ENCODE measurements at regions not wholly inside any gene's neighbourhood (a gene's known extent, or its start where the extent isn't known, plus 50 kb on each side); places are given as distances from the start of the nearest gene placed in this dataset.

DNA sequence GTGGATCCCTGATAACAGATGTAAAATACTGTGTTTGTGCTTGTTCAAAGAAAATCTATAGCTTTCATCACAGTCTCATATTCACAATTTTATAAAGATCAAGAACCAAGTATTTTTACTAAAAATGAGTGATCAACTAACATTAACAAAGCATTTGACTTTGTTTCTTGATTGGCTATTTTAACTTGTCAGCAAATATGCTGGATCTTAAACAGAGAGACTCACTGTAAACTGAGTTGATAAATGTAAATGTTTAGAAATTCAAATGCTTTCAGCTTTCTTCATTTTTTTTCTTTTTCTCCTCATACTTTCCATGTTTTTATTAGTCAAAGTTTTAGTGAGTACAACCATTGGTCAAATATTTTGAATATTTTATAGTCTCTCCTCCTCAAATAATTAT, 923.0 kb upstream of the NR2F2 start:
- Histone ChIP-seq H3K9me2 (ENCODE audit: insufficient read depth) (peaks cover 14% of the 10 kb centered on the region; the same call in 1 of the 2 replicates), H3K27me3 (ENCODE audit: insufficient read depth) (no peaks in the 10 kb centered on the region), H3K36me3 (ENCODE audit: insufficient read depth) (no peaks in the 10 kb centered on the region), H3K79me2 (replicated peaks; ENCODE audit: insufficient read depth) (no peaks in the 10 kb centered on the region), H3K4me3 (no peak overlapping the region), H3F3A (replicated peaks; ENCODE audit: low read depth) (no peaks in the 10 kb centered on the region), H4K20me1 (replicated peaks; ENCODE audit: insufficient read depth) (no peaks in the 10 kb centered on the region), H3K4me2 (no peak overlapping the region), H3K27ac (ENCODE audit: low read depth) (no peak overlapping the region), H3K4me1 (ENCODE audit: insufficient read depth) (no peaks in the 10 kb centered on the region), H2AFZ (no peak overlapping the region)
- Mint-ChIP-seq H3K27ac (no peak overlapping the region), H3K4me3 (no peak overlapping the region), H3K27me3 (ENCODE audit: insufficient read depth, low read depth, poor library complexity) (peaks cover 2% of the 10 kb centered on the region), H3K9me3 (no peaks in the 10 kb centered on the region), H3K36me3 (ENCODE audit: low read depth) (no peaks in the 10 kb centered on the region), H3K4me1 (no peaks in the 10 kb centered on the region)
- ATAC-seq (no peak), DNase-seq (ENCODE audit: low spot score) (no peak)
- no peak for TF ChIP-seq EZH2 (IDR thresholded peaks at IDR 0.05; ENCODE audit: low read depth, unreplicated experiment)
- no peak for TF ChIP-seq POLR2AphosphoS5 (IDR thresholded peaks at IDR 0.05; ENCODE audit: low read depth)
- TF ChIP-seq, protein P1, sequence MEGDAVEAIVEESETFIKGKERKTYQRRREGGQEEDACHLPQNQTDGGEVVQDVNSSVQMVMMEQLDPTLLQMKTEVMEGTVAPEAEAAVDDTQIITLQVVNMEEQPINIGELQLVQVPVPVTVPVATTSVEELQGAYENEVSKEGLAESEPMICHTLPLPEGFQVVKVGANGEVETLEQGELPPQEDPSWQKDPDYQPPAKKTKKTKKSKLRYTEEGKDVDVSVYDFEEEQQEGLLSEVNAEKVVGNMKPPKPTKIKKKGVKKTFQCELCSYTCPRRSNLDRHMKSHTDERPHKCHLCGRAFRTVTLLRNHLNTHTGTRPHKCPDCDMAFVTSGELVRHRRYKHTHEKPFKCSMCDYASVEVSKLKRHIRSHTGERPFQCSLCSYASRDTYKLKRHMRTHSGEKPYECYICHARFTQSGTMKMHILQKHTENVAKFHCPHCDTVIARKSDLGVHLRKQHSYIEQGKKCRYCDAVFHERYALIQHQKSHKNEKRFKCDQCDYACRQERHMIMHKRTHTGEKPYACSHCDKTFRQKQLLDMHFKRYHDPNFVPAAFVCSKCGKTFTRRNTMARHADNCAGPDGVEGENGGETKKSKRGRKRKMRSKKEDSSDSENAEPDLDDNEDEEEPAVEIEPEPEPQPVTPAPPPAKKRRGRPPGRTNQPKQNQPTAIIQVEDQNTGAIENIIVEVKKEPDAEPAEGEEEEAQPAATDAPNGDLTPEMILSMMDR (conservative IDR thresholded peaks at IDR 0.05; ENCODE audit: low read depth in 2 of 2), result no peak
- no peak for TF ChIP-seq CREB1 (CRISPR knock-in tag; IDR thresholded peaks at IDR 0.05; ENCODE audit: low read depth)
- no peak for TF ChIP-seq NANOG (IDR thresholded peaks at IDR 0.05; ENCODE audit: borderline replicate concordance)
- TF ChIP-seq, protein P2, sequence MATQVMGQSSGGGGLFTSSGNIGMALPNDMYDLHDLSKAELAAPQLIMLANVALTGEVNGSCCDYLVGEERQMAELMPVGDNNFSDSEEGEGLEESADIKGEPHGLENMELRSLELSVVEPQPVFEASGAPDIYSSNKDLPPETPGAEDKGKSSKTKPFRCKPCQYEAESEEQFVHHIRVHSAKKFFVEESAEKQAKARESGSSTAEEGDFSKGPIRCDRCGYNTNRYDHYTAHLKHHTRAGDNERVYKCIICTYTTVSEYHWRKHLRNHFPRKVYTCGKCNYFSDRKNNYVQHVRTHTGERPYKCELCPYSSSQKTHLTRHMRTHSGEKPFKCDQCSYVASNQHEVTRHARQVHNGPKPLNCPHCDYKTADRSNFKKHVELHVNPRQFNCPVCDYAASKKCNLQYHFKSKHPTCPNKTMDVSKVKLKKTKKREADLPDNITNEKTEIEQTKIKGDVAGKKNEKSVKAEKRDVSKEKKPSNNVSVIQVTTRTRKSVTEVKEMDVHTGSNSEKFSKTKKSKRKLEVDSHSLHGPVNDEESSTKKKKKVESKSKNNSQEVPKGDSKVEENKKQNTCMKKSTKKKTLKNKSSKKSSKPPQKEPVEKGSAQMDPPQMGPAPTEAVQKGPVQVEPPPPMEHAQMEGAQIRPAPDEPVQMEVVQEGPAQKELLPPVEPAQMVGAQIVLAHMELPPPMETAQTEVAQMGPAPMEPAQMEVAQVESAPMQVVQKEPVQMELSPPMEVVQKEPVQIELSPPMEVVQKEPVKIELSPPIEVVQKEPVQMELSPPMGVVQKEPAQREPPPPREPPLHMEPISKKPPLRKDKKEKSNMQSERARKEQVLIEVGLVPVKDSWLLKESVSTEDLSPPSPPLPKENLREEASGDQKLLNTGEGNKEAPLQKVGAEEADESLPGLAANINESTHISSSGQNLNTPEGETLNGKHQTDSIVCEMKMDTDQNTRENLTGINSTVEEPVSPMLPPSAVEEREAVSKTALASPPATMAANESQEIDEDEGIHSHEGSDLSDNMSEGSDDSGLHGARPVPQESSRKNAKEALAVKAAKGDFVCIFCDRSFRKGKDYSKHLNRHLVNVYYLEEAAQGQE (IDR thresholded peaks at IDR 0.05; ENCODE audit: unreplicated experiment), result no peak
- TF ChIP-seq, protein P3, sequence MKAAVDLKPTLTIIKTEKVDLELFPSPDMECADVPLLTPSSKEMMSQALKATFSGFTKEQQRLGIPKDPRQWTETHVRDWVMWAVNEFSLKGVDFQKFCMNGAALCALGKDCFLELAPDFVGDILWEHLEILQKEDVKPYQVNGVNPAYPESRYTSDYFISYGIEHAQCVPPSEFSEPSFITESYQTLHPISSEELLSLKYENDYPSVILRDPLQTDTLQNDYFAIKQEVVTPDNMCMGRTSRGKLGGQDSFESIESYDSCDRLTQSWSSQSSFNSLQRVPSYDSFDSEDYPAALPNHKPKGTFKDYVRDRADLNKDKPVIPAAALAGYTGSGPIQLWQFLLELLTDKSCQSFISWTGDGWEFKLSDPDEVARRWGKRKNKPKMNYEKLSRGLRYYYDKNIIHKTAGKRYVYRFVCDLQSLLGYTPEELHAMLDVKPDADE (IDR thresholded peaks at IDR 0.05), result no peak

DNA sequence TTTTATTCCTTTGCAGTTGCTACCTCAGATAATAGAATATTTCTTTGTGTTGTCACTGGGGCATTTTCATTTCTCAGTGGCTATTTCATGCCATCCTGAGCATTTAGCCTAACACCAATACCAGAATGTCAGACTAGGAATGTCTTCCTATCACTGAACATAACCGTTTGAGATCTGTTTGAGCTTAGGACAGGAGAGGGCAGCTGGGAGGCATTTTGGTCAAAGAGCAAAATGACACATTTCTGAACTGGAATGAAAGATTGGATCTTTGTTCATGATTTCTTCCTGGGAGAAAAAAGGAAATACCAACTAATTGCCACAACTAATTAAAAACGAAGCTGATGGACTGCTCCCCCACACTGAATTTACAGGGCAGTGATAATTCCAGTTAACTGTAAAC, 921.3 kb upstream of the NR2F2 start:
- Histone ChIP-seq H4K20me1 (replicated peaks; ENCODE audit: insufficient read depth) (no peaks in the 10 kb centered on the region), H3K4me2 (no peak overlapping the region), H3K27ac (ENCODE audit: low read depth) (no peak overlapping the region), H3K9me2 (ENCODE audit: insufficient read depth) (peaks cover 12% of the 10 kb centered on the region; the same call in 1 of the 2 replicates), H3K27me3 (ENCODE audit: insufficient read depth) (no peaks in the 10 kb centered on the region), H3K79me2 (replicated peaks; ENCODE audit: insufficient read depth) (no peaks in the 10 kb centered on the region), H2AFZ (no peak overlapping the region), H3K4me1 (ENCODE audit: insufficient read depth) (no peaks in the 10 kb centered on the region), H3K36me3 (ENCODE audit: insufficient read depth) (no peaks in the 10 kb centered on the region), H3F3A (replicated peaks; ENCODE audit: low read depth) (no peaks in the 10 kb centered on the region), H3K4me3 (no peak overlapping the region)
- peaks cover 4% of the 10 kb centered on the region for H3K27me3 Mint-ChIP-seq (ENCODE audit: insufficient read depth, low read depth, poor library complexity)
- ATAC-seq (no peak), DNase-seq (ENCODE audit: low spot score) (no peak)
- H3K9me3 Mint-ChIP-seq, result no peaks in the 10 kb centered on the region
- no peak overlapping the region for H3K27ac Mint-ChIP-seq
- no peaks in the 10 kb centered on the region for H3K4me1 Mint-ChIP-seq
- no peak overlapping the region for H3K4me3 Mint-ChIP-seq
- H3K36me3 Mint-ChIP-seq (ENCODE audit: low read depth), result no peaks in the 10 kb centered on the region
- TF ChIP-seq, protein P4, sequence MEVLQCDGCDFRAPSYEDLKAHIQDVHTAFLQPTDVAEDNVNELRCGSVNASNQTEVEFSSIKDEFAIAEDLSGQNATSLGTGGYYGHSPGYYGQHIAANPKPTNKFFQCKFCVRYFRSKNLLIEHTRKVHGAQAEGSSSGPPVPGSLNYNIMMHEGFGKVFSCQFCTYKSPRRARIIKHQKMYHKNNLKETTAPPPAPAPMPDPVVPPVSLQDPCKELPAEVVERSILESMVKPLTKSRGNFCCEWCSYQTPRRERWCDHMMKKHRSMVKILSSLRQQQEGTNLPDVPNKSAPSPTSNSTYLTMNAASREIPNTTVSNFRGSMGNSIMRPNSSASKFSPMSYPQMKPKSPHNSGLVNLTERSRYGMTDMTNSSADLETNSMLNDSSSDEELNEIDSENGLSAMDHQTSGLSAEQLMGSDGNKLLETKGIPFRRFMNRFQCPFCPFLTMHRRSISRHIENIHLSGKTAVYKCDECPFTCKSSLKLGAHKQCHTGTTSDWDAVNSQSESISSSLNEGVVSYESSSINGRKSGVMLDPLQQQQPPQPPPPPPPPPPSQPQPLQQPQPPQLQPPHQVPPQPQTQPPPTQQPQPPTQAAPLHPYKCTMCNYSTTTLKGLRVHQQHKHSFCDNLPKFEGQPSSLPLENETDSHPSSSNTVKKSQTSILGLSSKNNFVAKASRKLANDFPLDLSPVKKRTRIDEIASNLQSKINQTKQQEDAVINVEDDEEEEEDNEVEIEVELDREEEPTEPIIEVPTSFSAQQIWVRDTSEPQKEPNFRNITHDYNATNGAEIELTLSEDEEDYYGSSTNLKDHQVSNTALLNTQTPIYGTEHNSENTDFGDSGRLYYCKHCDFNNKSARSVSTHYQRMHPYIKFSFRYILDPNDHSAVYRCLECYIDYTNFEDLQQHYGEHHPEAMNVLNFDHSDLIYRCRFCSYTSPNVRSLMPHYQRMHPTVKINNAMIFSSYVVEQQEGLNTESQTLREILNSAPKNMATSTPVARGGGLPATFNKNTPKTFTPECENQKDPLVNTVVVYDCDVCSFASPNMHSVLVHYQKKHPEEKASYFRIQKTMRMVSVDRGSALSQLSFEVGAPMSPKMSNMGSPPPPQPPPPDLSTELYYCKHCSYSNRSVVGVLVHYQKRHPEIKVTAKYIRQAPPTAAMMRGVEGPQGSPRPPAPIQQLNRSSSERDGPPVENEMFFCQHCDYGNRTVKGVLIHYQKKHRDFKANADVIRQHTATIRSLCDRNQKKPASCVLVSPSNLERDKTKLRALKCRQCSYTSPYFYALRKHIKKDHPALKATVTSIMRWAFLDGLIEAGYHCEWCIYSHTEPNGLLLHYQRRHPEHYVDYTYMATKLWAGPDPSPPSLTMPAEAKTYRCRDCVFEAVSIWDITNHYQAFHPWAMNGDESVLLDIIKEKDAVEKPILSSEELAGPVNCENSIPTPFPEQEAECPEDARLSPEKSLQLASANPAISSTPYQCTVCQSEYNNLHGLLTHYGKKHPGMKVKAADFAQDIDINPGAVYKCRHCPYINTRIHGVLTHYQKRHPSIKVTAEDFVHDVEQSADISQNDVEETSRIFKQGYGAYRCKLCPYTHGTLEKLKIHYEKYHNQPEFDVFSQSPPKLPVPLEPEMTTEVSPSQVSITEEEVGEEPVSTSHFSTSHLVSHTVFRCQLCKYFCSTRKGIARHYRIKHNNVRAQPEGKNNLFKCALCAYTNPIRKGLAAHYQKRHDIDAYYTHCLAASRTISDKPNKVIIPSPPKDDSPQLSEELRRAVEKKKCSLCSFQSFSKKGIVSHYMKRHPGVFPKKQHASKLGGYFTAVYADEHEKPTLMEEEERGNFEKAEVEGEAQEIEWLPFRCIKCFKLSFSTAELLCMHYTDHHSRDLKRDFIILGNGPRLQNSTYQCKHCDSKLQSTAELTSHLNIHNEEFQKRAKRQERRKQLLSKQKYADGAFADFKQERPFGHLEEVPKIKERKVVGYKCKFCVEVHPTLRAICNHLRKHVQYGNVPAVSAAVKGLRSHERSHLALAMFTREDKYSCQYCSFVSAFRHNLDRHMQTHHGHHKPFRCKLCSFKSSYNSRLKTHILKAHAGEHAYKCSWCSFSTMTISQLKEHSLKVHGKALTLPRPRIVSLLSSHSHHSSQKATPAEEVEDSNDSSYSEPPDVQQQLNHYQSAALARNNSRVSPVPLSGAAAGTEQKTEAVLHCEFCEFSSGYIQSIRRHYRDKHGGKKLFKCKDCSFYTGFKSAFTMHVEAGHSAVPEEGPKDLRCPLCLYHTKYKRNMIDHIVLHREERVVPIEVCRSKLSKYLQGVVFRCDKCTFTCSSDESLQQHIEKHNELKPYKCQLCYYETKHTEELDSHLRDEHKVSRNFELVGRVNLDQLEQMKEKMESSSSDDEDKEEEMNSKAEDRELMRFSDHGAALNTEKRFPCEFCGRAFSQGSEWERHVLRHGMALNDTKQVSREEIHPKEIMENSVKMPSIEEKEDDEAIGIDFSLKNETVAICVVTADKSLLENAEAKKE (CRISPR knock-in tag; IDR thresholded peaks at IDR 0.05), result no peak
- TF ChIP-seq STAT1 (IDR thresholded peaks at IDR 0.05; ENCODE audit: unreplicated experiment) (no peak), EZH2phosphoT487 (IDR thresholded peaks at IDR 0.05; ENCODE audit: unreplicated experiment) (no peak), EZH2 (IDR thresholded peaks at IDR 0.05; ENCODE audit: low read depth, unreplicated experiment) (no peak)
